HG03439 (cell line): ENCODE measurements at regions not wholly inside any gene's neighbourhood (a gene's known extent, or its start where the extent isn't known, plus 50 kb on each side); places are given as distances from the start of the nearest gene placed in this dataset.

Experiments used
- ATAC-seq: cut with Tn5 transposase; IDR thresholded peaks from one replicate; pipeline ENCODE4 v1.9.1; 2021; ENCODE audit warnings: mild to moderate bottlenecking, moderate library complexity; ENCODE audit not compliant: unreplicated experiment

DNA sequence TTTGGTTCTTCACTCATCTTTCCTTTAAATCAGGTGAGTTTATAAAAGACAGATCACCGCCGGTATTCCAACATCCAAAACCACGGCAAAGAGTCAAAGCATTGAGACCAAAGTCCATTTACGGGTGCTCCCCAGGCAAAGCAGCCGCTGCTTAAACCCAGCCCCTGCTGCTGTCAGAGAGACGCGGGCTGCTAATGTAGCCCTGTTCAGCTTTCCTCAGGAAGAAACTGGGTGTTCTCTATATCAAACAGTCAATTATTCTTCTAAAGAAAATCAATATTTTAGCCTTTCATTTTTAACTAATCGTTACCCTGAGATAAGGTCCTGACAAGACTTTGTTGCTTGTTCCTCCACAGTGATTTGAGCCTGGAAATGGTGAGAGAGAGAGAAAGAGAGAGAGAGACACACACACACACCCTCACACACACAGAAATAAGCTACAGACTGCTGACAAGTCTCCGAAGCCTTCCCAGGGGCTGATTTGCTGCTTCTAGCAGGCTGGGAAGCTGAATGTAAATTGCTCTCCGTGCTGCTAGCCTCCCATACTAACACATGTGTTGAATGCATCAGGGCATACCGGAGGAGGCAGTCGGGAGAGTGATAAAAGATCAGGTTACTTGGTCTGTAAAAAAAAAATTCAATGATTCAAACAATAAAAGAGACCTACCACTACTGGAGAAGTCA lies 183.0 kb upstream of the ANK3 start:
- no peak for ATAC-seq

DNA sequence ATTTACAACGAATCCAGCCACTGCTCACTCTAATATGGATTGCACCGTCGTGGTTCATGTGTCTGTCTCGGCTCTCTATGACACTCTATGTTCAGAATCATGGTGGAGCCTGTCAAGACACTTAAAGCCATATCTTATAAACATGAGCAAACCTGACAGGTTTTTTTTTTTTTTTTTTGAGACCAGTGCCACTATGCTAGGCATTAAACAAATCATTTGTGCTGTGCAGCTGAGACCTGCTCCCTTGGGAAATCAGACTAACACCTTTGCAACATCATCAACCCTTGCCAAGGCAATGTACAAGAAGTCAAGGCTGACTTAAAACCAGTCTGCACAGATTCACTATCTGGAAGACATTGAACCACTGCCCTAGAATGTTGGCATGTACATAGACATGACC lies 181.2 kb upstream of the ANK3 start:
- ATAC-seq = no peak

- ATAC-seq = no peak
Observed at GRCh38 chr10:60570272-60570865, 180.7 kb upstream of the ANK3 start.

- ATAC-seq = no peak
Observed at GRCh38 chr10:60569681-60570080, 180.0 kb upstream of the ANK3 start.

- no peak for ATAC-seq
Observed at GRCh38 chr10:60566096-60566495, 176.4 kb upstream of the ANK3 start.

- ATAC-seq = no peak
Observed at GRCh38 chr10:60565492-60565891, 175.8 kb upstream of the ANK3 start.

DNA sequence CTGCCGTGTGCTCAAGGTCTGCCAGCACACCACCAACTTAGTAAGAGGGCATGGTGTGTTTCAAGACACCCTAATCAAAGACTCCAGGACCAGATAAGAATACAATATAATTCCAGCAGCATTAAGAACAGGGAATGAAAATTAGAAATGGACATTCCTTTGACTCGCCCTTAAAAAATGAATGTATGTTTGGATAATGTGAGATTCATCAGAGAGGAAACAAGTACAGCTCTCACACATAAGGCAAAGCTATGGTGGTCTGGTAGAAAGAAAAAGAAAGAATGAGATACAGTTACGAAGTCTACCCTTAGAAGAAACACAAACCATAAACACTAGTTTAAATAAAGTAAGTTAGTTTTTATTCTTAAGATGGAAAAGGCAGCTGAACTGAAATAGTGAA lies 174.8 kb upstream of the ANK3 start:
- ATAC-seq = no peak

GRCh38 chr10:60560451-60560850 lies 170.8 kb upstream of the ANK3 start:
- no peak for ATAC-seq

DNA sequence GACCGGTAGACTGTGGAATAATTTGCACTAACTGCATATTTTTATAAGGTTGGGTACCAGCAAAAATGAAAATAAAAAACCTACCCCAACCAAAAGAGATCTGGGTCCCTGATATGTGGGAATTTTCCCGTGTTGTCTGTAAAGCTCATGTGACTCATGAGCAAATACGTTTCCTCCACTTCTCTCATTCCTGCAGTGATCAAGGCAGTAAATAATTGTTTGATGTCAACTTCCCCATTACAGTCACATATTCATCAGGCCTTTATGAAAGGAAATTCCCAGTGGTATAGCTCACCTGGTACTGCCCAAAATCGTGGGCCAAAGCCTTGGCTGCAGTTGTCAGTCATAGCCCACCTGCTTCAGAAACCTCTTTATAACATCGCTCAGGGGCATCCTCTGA lies 166.0 kb upstream of the ANK3 start:
- ATAC-seq = no peak

DNA sequence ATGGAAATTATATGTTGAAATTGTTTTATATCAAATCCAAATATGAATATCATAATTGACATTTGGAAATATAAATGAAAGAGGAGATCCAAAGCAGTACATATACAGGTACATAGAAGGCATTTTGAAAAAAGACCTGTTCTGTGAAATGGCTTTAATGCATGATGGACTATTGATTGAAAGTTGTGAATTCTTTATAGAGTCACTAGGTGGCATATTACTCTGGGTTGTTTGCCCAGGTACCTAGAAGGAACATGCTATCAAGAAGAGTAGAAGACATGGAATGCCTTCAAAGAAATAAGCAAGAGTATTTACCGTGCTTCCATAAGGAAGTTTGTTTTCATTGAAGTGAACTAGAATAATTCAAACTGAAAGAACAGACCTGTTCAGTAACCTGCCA lies 160.0 kb upstream of the ANK3 start:
- ATAC-seq = no peak

- no peak for ATAC-seq
Observed at GRCh38 chr10:60542657-60543056, 153.0 kb upstream of the ANK3 start.

GRCh38 chr10:60541451-60541850 lies 151.8 kb upstream of the ANK3 start:
- no peak for ATAC-seq

- ATAC-seq = no peak
Observed at GRCh38 chr10:60537697-60538096, 148.0 kb upstream of the ANK3 start.

- ATAC-seq = no peak
Observed at GRCh38 chr10:60536529-60537114, 146.9 kb upstream of the ANK3 start.

- no peak for ATAC-seq
Observed at GRCh38 chr10:60535427-60535826, 145.8 kb upstream of the ANK3 start.

GRCh38 chr10:60534761-60535389 lies 145.2 kb upstream of the ANK3 start:
- ATAC-seq = no peak

- no peak for ATAC-seq
Observed at GRCh38 chr10:60532696-60533468, 143.2 kb upstream of the ANK3 start.

- no peak for ATAC-seq
Observed at GRCh38 chr10:60531006-60531405, 141.3 kb upstream of the ANK3 start.

DNA sequence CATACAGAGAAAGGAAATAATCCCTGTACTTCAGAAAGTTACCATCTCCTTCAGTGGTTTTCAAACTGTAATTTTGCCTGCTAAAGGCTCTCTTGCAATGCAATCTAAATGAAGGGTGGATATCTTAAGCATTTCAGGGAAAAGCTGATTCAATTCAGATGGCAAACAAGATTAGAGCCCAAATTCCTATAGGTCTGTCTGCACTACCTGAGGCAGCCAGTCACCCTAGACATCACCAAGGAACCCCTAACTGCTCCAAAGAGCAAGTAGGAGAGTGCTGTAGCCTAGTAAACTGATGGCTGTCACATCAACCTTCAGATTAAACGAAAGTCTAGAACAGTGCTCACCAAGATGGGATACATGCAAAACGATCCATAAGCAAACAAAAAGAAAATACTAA lies 138.0 kb upstream of the ANK3 start:
- ATAC-seq = no peak

GRCh38 chr10:60525716-60526585 lies 136.3 kb upstream of the ANK3 start:
- no peak for ATAC-seq
